ENCODE measurements at regions not wholly inside any gene's neighbourhood (a gene's known extent, or its start where the extent isn't known, plus 50 kb on each side); places are given as distances from the start of the nearest gene placed in this dataset.

GRCh38 chr4:79059631-79060399, 120.6 kb upstream of the PAQR3 start:
- ChIA-PET CTCF (no interaction called here), POLR2A (no interaction called here)
- Mint-ChIP-seq H3K4me3 (no peak overlapping the region), H3K9me3 (peaks cover 0 to 2% (median 0%) of the 10 kb centered on the region in 5 donors), H3K27ac (no peak overlapping the region), H3K36me3 (no peaks in the 10 kb centered on the region), H3K4me1 (no peaks in the 10 kb centered on the region), H3K27me3 (no peaks in the 10 kb centered on the region)
- Histone ChIP-seq H3K27me3 (ENCODE audit: insufficient read depth, low read length, poor library complexity, severe bottlenecking) (no peaks in the 10 kb centered on the region), H3K4me1 (ENCODE audit: insufficient read depth, low read length) (no peaks in the 10 kb centered on the region), H3K36me3 (ENCODE audit: insufficient read depth, low read length) (no peaks in the 10 kb centered on the region), H3K4me3 (ENCODE audit: low read length) (no peak overlapping the region), H3K9me3 (ENCODE audit: low read length) (no peaks in the 10 kb centered on the region), H3K27ac (ENCODE audit: low read depth, low read length) (no peak overlapping the region)
- no peak for DNase-seq

GRCh38 chr4:79057772-79058171, 118.5 kb upstream of the PAQR3 start:
- Mint-ChIP-seq H3K9me3 (peaks cover 0 to 2% (median 0%) of the 10 kb centered on the region in 5 donors), H3K36me3 (no peaks in the 10 kb centered on the region), H3K27ac (no peak overlapping the region), H3K4me1 (no peaks in the 10 kb centered on the region), H3K4me3 (no peak overlapping the region), H3K27me3 (no peaks in the 10 kb centered on the region)
- Histone ChIP-seq H3K9me3 (ENCODE audit: low read length) (no peaks in the 10 kb centered on the region), H3K27me3 (ENCODE audit: insufficient read depth, low read length, poor library complexity, severe bottlenecking) (no peaks in the 10 kb centered on the region), H3K4me1 (ENCODE audit: insufficient read depth, low read length) (no peaks in the 10 kb centered on the region), H3K36me3 (ENCODE audit: insufficient read depth, low read length) (no peaks in the 10 kb centered on the region), H3K27ac (ENCODE audit: low read depth, low read length) (no peak overlapping the region), H3K4me3 (ENCODE audit: low read length) (no peak overlapping the region)
- CTCF ChIA-PET: no interaction called here
- POLR2A ChIA-PET: no interaction called here
- no peak for DNase-seq

GRCh38 chr4:79053754-79054153, 114.5 kb upstream of the PAQR3 start:
- H3K4me1 ChIP-seq (ENCODE audit: insufficient read depth, low read length): no peaks in the 10 kb centered on the region
- no peak overlapping the region for H3K4me3 Mint-ChIP-seq
- no peak for DNase-seq
- H3K27ac ChIP-seq (ENCODE audit: low read depth, low read length): no peak overlapping the region
- no peaks in the 10 kb centered on the region for H3K9me3 ChIP-seq (ENCODE audit: low read length)
- H3K27ac Mint-ChIP-seq: no peak overlapping the region
- no peaks in the 10 kb centered on the region for H3K27me3 Mint-ChIP-seq
- no peaks in the 10 kb centered on the region for H3K27me3 ChIP-seq (ENCODE audit: insufficient read depth, low read length, poor library complexity, severe bottlenecking)
- ChIA-PET CTCF (no interaction called here), POLR2A (interaction anchor here (0.6 kb wide), 1 partner anchor 992 kb away, joined by 4 read pairs; no protein-coding TSS in a partner anchor)
- no peaks in the 10 kb centered on the region for H3K36me3 ChIP-seq (ENCODE audit: insufficient read depth, low read length)
- no peak overlapping the region for H3K4me3 ChIP-seq (ENCODE audit: low read length)
- H3K4me1 Mint-ChIP-seq: no peaks in the 10 kb centered on the region
- no peaks in the 10 kb centered on the region for H3K36me3 Mint-ChIP-seq
- no peaks in the 10 kb centered on the region for H3K9me3 Mint-ChIP-seq

- Histone ChIP-seq H3K36me3 (ENCODE audit: insufficient read depth, low read length) (no peaks in the 10 kb centered on the region), H3K27ac (ENCODE audit: low read depth, low read length) (no peak overlapping the region), H3K9me3 (ENCODE audit: low read length) (no peaks in the 10 kb centered on the region), H3K4me3 (ENCODE audit: low read length) (no peak overlapping the region), H3K4me1 (ENCODE audit: insufficient read depth, low read length) (no peaks in the 10 kb centered on the region), H3K27me3 (ENCODE audit: insufficient read depth, low read length, poor library complexity, severe bottlenecking) (no peaks in the 10 kb centered on the region)
- POLR2A ChIA-PET: no interaction called here
- CTCF ChIA-PET: no interaction called here
- no peak for DNase-seq
- Mint-ChIP-seq H3K4me1 (no peaks in the 10 kb centered on the region), H3K9me3 (no peaks in the 10 kb centered on the region), H3K27me3 (peaks cover 0 to 1% of the 10 kb centered on the region in 2 donors), H3K4me3 (no peak overlapping the region), H3K36me3 (no peaks in the 10 kb centered on the region), H3K27ac (no peak overlapping the region)
Measured at GRCh38 chr4:79050541-79050880, 111.3 kb upstream of the PAQR3 start.

- Mint-ChIP-seq H3K4me3 (no peak overlapping the region), H3K9me3 (no peaks in the 10 kb centered on the region), H3K27ac (no peak overlapping the region), H3K27me3 (peaks cover 0 to 1% of the 10 kb centered on the region in 2 donors), H3K36me3 (no peaks in the 10 kb centered on the region), H3K4me1 (no peaks in the 10 kb centered on the region)
- Histone ChIP-seq H3K4me3 (ENCODE audit: low read length) (no peak overlapping the region), H3K27ac (ENCODE audit: low read depth, low read length) (no peak overlapping the region), H3K4me1 (ENCODE audit: insufficient read depth, low read length) (no peaks in the 10 kb centered on the region), H3K27me3 (ENCODE audit: insufficient read depth, low read length, poor library complexity, severe bottlenecking) (no peaks in the 10 kb centered on the region), H3K9me3 (ENCODE audit: low read length) (no peaks in the 10 kb centered on the region), H3K36me3 (ENCODE audit: insufficient read depth, low read length) (no peaks in the 10 kb centered on the region)
- POLR2A ChIA-PET: no interaction called here
- DNase-seq: no peak
- CTCF ChIA-PET: no interaction called here
Measured at GRCh38 chr4:79049840-79050540, 110.8 kb upstream of the PAQR3 start.

- H3K9me3 ChIP-seq (ENCODE audit: low read length): no peaks in the 10 kb centered on the region
- H3K27me3 ChIP-seq (ENCODE audit: insufficient read depth, low read length, poor library complexity, severe bottlenecking): no peaks in the 10 kb centered on the region
- Mint-ChIP-seq H3K27ac (no peak overlapping the region), H3K4me1 (no peaks in the 10 kb centered on the region), H3K36me3 (no peaks in the 10 kb centered on the region), H3K9me3 (no peaks in the 10 kb centered on the region), H3K4me3 (no peak overlapping the region), H3K27me3 (peaks cover 0 to 1% of the 10 kb centered on the region in 2 donors)
- no peaks in the 10 kb centered on the region for H3K4me1 ChIP-seq (ENCODE audit: insufficient read depth, low read length)
- DNase-seq: no peak
- no peak overlapping the region for H3K4me3 ChIP-seq (ENCODE audit: low read length)
- CTCF ChIA-PET: no interaction called here
- H3K27ac ChIP-seq (ENCODE audit: low read depth, low read length): no peak overlapping the region
- POLR2A ChIA-PET: no interaction called here
- H3K36me3 ChIP-seq (ENCODE audit: insufficient read depth, low read length): no peaks in the 10 kb centered on the region
Measured at GRCh38 chr4:79048878-79049277, 109.6 kb upstream of the PAQR3 start.

- Mint-ChIP-seq H3K4me3 (no peak overlapping the region), H3K27me3 (peaks cover 0 to 1% of the 10 kb centered on the region in 2 donors), H3K4me1 (no peaks in the 10 kb centered on the region), H3K27ac (no peak overlapping the region), H3K36me3 (no peaks in the 10 kb centered on the region), H3K9me3 (no peaks in the 10 kb centered on the region)
- Histone ChIP-seq H3K27me3 (ENCODE audit: insufficient read depth, low read length, poor library complexity, severe bottlenecking) (no peaks in the 10 kb centered on the region), H3K4me1 (ENCODE audit: insufficient read depth, low read length) (no peaks in the 10 kb centered on the region), H3K4me3 (ENCODE audit: low read length) (no peak overlapping the region), H3K36me3 (ENCODE audit: insufficient read depth, low read length) (no peaks in the 10 kb centered on the region), H3K27ac (ENCODE audit: low read depth, low read length) (no peak overlapping the region), H3K9me3 (ENCODE audit: low read length) (no peaks in the 10 kb centered on the region)
- ChIA-PET POLR2A (no interaction called here), CTCF (no interaction called here)
- no peak for DNase-seq
Measured at GRCh38 chr4:79047316-79047715, 108.1 kb upstream of the PAQR3 start.

GRCh38 chr4:79046016-79046592, 106.9 kb upstream of the PAQR3 start:
- H3K36me3 Mint-ChIP-seq: no peaks in the 10 kb centered on the region
- Histone ChIP-seq H3K4me3 (ENCODE audit: low read length) (no peak overlapping the region), H3K27ac (ENCODE audit: low read depth, low read length) (no peak overlapping the region), H3K4me1 (ENCODE audit: insufficient read depth, low read length) (no peaks in the 10 kb centered on the region), H3K9me3 (ENCODE audit: low read length) (no peaks in the 10 kb centered on the region), H3K36me3 (ENCODE audit: insufficient read depth, low read length) (no peaks in the 10 kb centered on the region), H3K27me3 (ENCODE audit: insufficient read depth, low read length, poor library complexity, severe bottlenecking) (no peaks in the 10 kb centered on the region)
- ChIA-PET CTCF (no interaction called here), POLR2A (no interaction called here)
- DNase-seq: no peak
- H3K4me3 Mint-ChIP-seq: no peak overlapping the region
- H3K27me3 Mint-ChIP-seq: peaks cover 0 to 1% of the 10 kb centered on the region in 2 donors
- H3K9me3 Mint-ChIP-seq: no peaks in the 10 kb centered on the region
- H3K27ac Mint-ChIP-seq: no peak overlapping the region
- no peaks in the 10 kb centered on the region for H3K4me1 Mint-ChIP-seq
